ENCODE measurements at regions not wholly inside any gene's neighbourhood (a gene's known extent, or its start where the extent isn't known, plus 50 kb on each side); places are given as distances from the start of the nearest gene placed in this dataset.

GRCh38 chr3:151990696-151991376 lies 117.4 kb downstream of the SUCNR1 start:
- TF ChIP-seq, protein P1, sequence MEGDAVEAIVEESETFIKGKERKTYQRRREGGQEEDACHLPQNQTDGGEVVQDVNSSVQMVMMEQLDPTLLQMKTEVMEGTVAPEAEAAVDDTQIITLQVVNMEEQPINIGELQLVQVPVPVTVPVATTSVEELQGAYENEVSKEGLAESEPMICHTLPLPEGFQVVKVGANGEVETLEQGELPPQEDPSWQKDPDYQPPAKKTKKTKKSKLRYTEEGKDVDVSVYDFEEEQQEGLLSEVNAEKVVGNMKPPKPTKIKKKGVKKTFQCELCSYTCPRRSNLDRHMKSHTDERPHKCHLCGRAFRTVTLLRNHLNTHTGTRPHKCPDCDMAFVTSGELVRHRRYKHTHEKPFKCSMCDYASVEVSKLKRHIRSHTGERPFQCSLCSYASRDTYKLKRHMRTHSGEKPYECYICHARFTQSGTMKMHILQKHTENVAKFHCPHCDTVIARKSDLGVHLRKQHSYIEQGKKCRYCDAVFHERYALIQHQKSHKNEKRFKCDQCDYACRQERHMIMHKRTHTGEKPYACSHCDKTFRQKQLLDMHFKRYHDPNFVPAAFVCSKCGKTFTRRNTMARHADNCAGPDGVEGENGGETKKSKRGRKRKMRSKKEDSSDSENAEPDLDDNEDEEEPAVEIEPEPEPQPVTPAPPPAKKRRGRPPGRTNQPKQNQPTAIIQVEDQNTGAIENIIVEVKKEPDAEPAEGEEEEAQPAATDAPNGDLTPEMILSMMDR (IDR thresholded peaks at IDR 0.05; ENCODE audit: low read length): no peak
- TF ChIP-seq EZH2phosphoT487 (IDR thresholded peaks at IDR 0.05; ENCODE audit: low read length): no peak

All from MM.1S (cell line).